Inferior parietal cortex (tissue), 1 donor: ENCODE measurements at regions not wholly inside any gene's neighbourhood (a gene's known extent, or its start where the extent isn't known, plus 50 kb on each side); places are given as distances from the start of the nearest gene placed in this dataset.

Experiments
- DNase-seq: peaks from one replicate; pipeline ENCODE4 v3.0.0-alpha.2; 2016; ENCODE audit errors: extremely low spot score

DNA sequence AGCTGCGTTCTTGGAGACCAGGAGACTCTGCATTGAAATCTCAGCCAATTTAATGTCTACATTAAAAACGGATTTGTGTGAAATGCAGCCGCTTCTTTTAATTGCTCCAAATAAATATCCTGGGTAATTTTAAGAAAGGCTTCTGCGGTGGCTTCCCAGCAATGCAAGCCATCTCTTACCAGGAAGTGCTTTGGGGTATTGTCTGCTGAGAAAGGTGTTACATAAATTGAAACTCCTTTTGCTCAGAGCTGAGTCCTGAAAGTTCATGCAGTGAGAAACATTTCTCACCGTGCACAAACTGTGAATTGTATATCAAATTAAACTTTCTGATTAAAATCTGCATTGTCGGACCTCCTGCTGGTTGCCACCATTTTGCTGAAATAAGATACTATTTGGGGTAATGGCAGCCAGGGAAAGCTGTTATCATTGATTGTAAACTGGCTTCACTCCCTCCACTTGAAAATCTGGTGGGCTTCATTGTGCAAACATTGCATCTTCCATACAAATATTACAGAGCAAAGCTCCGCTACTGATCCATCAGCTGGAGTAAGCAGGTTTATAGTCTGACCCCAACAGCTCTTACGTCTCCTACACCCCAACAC is 59.5 kb downstream of the ZIC5 start:
- no peak for DNase-seq

DNA sequence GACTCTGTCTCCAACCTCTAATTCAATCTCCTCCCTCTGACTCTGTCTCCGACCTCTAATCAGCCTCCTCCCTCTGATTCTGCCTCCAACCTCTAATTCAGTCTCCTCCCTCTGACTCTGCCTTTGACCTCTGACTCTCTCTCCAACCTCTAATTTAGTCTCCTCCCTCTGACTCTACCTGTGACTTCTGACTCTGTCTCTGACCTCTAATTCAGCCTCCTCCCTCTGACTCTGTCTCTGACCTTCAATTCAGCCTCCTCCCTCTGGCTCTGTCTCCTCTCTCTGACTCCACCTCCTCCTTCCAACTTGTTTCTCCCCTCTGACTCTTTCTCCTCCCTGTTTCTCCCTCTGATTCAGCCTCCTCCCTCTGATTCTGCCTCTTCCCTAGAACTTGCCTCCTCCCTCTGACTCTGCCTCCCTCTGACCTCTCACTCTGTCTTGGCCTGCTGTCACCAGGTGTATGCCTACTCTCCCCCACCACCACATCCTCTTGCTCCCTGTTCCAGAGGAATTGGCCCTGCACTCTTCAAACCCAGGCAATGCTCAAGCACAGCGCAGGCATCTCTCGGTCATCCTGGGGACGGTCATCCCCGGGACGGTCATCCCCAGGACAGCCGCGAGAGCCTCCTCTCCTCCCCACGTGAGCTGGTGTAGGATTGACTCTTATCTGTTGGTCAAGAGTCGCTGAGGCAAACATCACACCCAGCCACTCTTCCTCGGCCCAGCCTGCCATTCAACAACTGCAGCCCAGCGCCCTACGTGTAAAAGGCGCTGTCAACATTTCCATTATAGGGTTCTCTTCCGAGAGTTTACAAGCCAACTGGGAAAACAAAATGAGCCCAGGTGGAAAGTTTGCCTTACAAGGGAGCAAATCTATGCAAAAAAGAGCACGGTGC is 60.2 kb downstream of the ZIC5 start:
- DNase-seq: no peak

DNA sequence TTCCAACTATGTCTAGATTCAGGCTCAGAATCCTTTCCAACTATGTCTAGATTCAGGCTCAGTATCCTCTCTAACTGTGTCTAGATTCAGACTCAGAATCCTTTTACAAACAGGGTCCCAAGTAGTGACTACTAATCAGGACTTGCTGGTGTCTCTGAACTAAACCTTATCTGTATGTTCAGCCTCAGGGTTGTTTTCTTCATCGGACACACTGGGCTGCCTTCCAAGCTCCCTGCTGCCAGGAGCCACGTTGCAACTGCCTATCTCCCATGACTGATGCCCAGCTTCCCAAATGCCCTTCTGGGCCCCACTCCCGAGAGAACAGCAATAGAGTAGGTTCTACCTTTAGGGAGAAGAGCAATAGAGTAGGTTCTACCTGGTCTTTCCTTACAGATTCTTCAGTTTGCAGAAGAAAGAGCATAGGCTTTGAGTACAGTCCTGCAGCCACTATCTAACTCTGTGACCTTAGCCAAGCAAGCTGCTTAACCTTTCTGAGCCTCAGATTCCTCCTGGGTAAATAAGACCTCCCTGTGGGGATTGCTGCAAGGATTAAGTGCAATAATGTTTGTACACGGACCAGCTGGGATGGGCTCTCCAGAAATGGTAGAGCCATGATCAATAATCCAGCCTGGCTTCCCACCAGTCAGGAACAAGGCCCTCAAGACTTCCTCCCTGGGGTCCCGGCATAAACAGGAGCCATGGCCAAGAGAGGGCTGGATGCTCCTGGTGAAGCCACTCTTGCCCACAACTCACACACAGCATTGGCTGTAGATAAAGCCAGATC is 61.5 kb downstream of the ZIC5 start:
- DNase-seq: no peak

DNA sequence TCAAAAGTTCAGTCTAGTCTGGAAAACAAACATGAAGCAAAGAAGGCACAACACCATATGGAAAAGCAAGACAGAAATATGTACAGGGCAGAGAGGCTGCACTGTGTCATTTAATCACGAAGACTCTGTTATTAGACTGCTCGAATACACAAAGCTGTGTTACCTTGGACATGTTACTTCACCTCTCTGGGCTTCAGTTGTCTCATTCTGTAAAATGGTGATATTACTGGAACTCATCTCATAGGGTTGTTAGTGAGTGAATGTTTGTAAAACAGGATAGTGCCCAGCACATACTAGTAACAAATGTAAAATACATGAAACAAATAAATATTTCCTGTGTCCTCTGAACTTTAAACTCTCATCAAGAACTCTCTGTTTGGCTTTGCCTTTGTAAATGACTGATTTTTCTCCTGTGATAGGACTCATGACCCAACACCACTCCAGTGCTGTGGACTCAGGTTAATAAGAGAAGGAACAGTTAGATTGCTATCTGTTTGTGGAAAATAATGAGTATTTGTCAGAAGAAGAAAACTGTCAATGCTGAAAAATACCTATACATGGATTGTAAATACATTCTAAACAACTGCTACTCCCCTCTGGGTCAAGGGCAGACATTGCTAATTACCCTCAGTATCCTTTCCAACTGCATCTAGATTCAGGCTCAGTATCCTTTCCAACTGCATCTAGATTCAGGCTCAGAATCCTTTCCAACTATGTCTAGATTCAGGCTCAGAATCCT is 62.3 kb downstream of the ZIC5 start:
- no peak for DNase-seq

GRCh38 chr13:99908140-99908803 is 63.3 kb downstream of the ZIC5 start:
- DNase-seq: no peak

DNA sequence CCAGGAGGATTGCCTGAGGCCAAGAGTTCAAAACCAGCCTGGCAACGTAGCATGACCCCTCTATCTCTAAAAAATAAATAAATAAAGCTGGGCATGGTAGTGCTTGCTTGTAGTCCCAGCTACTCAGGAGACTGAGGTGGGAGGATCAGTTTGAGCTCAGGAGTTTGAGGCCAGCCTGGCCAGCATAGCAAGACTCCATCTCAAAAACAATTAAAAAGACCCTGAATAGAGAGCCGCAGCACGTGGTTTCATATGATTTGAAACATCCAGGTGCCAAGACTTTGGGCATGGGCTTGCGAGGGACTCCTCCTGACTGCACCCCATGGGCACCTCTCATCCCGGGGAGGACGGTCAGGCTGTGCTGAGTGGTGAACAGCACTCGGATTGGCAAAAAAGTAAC is 63.9 kb downstream of the ZIC5 start:
- DNase-seq: no peak

DNA sequence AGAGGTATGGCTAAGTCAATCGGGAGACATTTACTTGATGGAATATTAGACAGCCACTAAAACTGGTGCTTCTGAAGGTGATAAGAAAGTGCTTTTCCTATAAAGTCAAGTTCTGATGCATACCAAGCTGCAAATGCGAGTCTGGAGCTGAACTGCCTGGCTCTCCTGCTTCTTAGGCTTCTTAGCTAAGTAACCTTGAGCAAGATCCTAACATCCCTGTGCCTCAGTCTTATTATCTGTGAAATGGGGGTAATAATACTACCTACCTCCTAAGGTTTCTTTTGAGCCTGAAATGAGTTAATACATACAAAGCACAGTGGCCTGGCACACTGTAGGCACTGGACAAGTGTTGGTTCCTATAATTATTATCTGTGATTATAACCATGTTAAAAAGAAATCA is 64.5 kb downstream of the ZIC5 start:
- no peak for DNase-seq

DNA sequence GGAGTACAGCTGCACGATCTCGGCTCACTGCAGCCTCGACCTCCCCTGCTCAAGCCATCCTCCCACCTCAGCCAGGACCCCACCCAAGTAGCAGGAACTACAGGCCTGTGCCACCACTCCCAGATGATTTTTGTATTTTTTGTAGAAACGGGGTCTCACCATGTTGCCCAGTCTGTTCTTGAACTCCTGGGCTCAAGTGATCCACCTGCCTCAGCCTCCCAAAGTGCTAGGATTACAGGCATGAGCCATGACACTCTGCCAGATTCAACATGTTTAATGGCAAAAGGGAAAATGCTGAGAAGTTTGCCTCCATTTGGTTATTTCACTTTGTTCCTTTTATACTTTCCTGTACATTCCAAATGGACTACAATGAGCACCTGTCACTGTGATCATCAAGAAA is 65.8 kb downstream of the ZIC5 start:
- DNase-seq: no peak

- DNase-seq: no peak
Observed at GRCh38 chr13:99905224-99905623, 66.3 kb downstream of the ZIC5 start.

DNA sequence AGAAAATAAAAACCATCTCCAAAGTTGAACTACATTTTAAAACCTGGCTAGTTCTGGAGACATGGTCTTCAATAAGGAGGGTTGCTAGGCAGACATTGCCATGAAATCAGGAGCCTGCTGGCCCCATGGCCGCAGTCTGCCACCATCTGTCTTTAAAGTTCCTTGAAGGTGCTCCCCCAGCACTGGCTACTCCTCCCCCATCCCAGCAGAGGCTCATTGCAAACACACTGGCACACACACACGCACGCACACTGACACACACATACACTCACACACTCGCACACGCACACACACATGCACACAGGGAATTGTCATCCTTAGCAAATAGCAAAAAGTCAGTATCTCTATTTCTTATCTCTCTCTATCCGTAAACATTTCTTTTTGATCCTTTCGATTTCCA is 68.4 kb downstream of the ZIC5 start:
- no peak for DNase-seq

GRCh38 chr13:99902657-99903056 is 68.9 kb downstream of the ZIC5 start:
- DNase-seq: no peak

DNA sequence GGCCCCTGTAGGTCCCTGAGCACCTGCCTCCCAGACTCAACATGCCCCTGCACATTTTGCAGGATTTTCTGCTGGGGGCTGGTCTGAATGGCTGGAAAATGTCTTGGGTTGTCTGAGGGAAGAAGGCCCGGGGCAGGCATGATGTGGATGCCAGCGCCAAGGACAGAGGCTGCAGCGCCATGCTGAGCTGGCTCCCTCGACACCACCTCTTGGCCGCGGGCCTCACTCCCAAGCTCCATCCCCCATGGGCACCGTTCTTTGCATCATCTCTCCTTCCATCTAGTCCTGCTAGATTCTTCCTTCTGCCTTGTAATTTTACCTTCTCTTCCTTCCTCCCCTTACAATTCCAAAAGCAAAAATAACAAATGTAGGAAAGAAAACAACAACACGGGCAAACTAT is 70.6 kb downstream of the ZIC5 start:
- no peak for DNase-seq

- DNase-seq: no peak
Observed at GRCh38 chr13:99898421-99898820, 73.1 kb downstream of the ZIC5 start.

DNA sequence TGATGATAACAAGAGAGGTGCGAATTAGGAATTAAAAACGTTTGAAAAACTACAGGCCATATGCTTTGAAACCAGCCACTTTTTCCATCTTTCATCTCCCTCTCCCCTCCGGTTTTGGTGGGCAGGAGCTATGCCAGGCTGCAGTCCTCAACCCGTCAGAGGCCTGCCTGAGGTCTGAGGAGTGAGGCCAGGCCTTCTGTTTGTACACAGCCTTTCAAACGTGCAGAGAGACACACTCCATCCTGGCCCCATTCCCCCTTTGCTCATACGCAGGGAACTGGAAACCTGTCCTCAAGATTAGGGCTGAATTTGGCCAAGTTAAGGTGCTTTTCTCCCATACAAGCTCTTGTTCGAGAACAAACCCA is 74.5 kb downstream of the ZIC5 start:
- DNase-seq: no peak

- no peak for DNase-seq
Observed at GRCh38 chr13:99896369-99897075, 75.0 kb downstream of the ZIC5 start.

- no peak for DNase-seq
Observed at GRCh38 chr13:99895444-99896368, 75.9 kb downstream of the ZIC5 start.

DNA sequence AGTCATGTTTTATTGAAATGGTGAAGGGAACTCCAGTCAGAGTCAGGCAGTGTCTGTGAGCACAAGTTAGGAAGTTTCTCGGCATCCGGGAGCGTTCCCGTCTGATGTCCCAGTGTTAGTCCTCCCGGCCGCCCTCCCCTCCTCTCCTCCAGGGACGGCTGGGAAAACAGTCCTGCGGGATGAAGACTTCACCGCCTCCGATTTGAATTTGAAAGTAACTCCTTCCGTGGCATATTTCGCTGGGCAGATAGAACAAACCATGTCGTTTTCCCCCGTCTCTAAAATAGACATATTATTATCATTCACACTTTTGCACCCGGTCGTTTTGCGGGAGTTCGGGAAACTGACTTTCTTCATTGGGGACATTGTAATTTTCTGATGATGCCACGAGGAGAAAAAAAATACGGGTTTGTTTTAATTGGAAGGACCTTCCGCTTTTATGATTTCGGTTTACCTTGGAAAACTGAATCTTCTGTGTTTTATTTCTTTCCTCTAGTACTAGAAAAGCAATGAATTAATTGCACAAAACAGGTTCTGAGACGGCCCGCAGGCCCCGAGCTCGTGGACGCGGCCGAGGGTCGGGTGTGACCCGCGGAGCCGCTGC is 76.6 kb downstream of the ZIC5 start:
- DNase-seq: no peak

GRCh38 chr13:99894105-99894839 is 77.3 kb downstream of the ZIC5 start:
- no peak for DNase-seq

- DNase-seq: no peak
Observed at GRCh38 chr13:99893567-99893966, 78.0 kb downstream of the ZIC5 start.
